ENCODE measurements at regions not wholly inside any gene's neighbourhood (a gene's known extent, or its start where the extent isn't known, plus 50 kb on each side); places are given as distances from the start of the nearest gene placed in this dataset.

DNA sequence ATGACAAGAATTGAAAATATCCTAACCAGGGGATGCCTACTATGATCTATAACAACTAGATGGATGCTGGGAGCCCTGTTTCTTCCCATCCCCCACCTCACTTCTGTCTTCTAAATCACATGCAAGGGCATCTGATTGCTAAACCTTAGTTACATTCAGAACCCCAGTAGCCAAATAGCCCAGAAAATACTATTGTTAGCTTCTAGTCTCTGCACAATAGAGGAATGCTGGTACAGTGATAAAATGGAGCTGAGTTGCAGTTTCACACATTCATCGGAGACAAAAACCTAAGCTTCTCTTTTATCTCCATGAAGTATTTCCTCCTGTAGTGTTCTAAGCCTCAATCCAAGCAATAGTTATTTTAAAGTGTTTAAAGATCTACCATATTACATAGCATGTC lies 942.9 kb downstream of the RPS29 start:
- Histone ChIP-seq H3K4me3 (no peak overlapping the region), H3K27me3 (replicated peaks; ENCODE audit: insufficient read depth) (no peaks in the 10 kb centered on the region), H3K9me3 (no peaks in the 10 kb centered on the region), H3K27ac (no peak overlapping the region), H3K4me1 (ENCODE audit: control insufficient read depth in 1 of 2, low read depth in 2 of 2) (no peaks in the 10 kb centered on the region), H3K36me3 (no peaks in the 10 kb centered on the region)
- ATAC-seq (ENCODE audit: insufficient number of reproducible peaks, low FRiP score, low read depth) (no peak), DNase-seq (ENCODE audit: low spot score) (no peak)
- TF ChIP-seq, protein P1, sequence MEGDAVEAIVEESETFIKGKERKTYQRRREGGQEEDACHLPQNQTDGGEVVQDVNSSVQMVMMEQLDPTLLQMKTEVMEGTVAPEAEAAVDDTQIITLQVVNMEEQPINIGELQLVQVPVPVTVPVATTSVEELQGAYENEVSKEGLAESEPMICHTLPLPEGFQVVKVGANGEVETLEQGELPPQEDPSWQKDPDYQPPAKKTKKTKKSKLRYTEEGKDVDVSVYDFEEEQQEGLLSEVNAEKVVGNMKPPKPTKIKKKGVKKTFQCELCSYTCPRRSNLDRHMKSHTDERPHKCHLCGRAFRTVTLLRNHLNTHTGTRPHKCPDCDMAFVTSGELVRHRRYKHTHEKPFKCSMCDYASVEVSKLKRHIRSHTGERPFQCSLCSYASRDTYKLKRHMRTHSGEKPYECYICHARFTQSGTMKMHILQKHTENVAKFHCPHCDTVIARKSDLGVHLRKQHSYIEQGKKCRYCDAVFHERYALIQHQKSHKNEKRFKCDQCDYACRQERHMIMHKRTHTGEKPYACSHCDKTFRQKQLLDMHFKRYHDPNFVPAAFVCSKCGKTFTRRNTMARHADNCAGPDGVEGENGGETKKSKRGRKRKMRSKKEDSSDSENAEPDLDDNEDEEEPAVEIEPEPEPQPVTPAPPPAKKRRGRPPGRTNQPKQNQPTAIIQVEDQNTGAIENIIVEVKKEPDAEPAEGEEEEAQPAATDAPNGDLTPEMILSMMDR (IDR thresholded peaks at IDR 0.05): no peak

DNA sequence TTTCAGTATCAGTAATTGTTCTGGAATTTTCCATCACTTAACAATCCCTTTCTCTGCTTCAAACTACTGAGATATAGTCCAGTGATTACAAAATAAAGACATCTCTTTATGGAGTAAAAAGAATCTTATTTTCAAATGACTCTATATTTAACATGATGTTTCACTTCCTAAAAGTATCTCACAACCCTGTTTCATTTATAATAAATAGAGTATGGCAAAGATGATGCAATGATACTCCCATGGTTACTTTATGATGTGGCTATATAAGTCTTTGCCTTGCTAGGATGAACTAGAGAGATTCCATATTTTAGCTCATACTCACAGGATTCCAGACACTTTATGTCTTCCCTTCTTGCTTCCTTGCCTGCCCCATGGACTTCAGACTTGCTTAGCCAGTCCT lies 953.5 kb upstream of the MDGA2 start:
- DNase-seq (ENCODE audit: low spot score) (no peak), ATAC-seq (ENCODE audit: insufficient number of reproducible peaks, low FRiP score, low read depth) (no peak)
- Histone ChIP-seq H3K36me3 (no peaks in the 10 kb centered on the region), H3K4me1 (ENCODE audit: control insufficient read depth in 1 of 2, low read depth in 2 of 2) (peaks cover 0 to 8% of the 10 kb centered on the region in 2 donors), H3K4me3 (no peak overlapping the region), H3K9me3 (no peaks in the 10 kb centered on the region), H3K27me3 (replicated peaks; ENCODE audit: insufficient read depth) (no peaks in the 10 kb centered on the region), H3K27ac (no peak overlapping the region)
- TF ChIP-seq, protein P1 (IDR thresholded peaks at IDR 0.05): no peak

DNA sequence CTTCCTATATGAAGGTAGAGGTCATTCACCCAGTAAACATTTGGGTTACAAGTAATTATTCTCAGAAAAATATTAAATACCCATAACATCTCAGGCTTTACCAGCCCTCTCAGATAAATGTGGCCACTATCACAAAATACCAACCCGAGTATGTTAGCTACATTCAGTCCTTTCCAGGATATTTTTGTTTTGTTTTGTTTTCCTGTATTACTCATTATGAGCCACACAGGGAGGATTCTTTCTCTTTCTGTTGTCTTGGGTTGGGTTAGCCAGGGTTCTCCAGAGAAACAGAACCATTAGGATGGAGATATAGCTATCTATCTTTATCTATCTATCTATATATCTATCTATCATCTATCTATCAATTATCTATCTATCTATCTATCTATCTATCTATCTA lies 947.6 kb upstream of the MDGA2 start:
- peaks cover 0 to 8% of the 10 kb centered on the region in 2 donors for H3K4me1 ChIP-seq (ENCODE audit: control insufficient read depth in 1 of 2, low read depth in 2 of 2)
- no peak overlapping the region for H3K4me3 ChIP-seq
- TF ChIP-seq, protein P1 (IDR thresholded peaks at IDR 0.05): no peak
- no peaks in the 10 kb centered on the region for H3K27me3 ChIP-seq (replicated peaks; ENCODE audit: insufficient read depth)
- DNase-seq (ENCODE audit: low spot score) (no peak), ATAC-seq (ENCODE audit: insufficient number of reproducible peaks, low FRiP score, low read depth) (no peak)
- H3K9me3 ChIP-seq: no peaks in the 10 kb centered on the region
- no peak overlapping the region for H3K27ac ChIP-seq
- no peaks in the 10 kb centered on the region for H3K36me3 ChIP-seq

DNA sequence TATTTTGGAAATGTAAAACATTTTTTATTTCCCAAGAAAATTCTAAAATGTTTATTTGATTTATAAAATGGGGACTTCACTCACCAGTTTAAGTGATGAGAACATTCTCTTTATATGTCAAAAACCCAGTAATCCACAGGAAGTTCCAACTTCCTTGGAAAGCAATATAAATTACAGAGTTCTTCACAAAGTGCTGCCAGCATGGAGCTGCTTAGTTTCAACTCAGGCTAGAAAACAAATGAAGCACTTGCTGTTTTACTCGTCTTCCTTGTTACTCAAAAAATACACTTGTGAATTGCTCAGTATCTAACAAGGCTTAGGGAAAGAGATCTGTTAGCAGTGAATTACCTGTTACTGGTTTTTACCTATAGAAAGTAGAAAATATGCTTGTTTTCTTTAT lies 942.7 kb upstream of the MDGA2 start:
- Histone ChIP-seq H3K27me3 (replicated peaks; ENCODE audit: insufficient read depth) (no peaks in the 10 kb centered on the region), H3K4me1 (ENCODE audit: control insufficient read depth in 1 of 2, low read depth in 2 of 2) (no peaks in the 10 kb centered on the region), H3K9me3 (no peaks in the 10 kb centered on the region), H3K4me3 (no peak overlapping the region), H3K27ac (no peak overlapping the region), H3K36me3 (no peaks in the 10 kb centered on the region)
- ATAC-seq (ENCODE audit: insufficient number of reproducible peaks, low FRiP score, low read depth) (no peak), DNase-seq (ENCODE audit: low spot score) (no peak)
- TF ChIP-seq, protein P1 (IDR thresholded peaks at IDR 0.05): no peak

DNA sequence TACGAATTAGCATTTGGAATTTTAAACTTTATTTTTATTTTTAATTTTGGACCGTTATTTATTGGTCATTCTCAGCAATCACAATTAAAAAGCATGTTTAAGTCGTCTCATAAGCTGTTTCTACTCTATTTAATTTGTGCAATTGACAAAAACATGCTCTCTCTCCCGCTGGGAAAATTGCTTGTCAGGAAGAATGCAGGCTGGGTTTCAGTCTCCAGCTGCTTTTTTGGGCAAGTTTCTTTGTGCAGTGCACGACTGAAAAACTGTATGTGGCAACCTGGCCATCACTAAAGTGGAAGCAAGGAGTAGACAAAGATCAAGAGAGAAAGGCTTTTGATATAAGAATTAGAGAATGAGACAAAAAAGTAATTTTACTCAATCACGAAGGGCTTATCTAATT lies 941.5 kb upstream of the MDGA2 start:
- Histone ChIP-seq H3K27ac (no peak overlapping the region), H3K27me3 (replicated peaks; ENCODE audit: insufficient read depth) (no peaks in the 10 kb centered on the region), H3K4me1 (ENCODE audit: control insufficient read depth in 1 of 2, low read depth in 2 of 2) (no peaks in the 10 kb centered on the region), H3K9me3 (no peaks in the 10 kb centered on the region), H3K4me3 (no peak overlapping the region), H3K36me3 (no peaks in the 10 kb centered on the region)
- DNase-seq (ENCODE audit: low spot score) (no peak), ATAC-seq (ENCODE audit: insufficient number of reproducible peaks, low FRiP score, low read depth) (no peak)
- TF ChIP-seq, protein P1 (IDR thresholded peaks at IDR 0.05): no peak
